ENCODE measurements at regions not wholly inside any gene's neighbourhood (a gene's known extent, or its start where the extent isn't known, plus 50 kb on each side); places are given as distances from the start of the nearest gene placed in this dataset.
"Not testable (repeated sequence)": the region's sequence is repeated elsewhere in the genome, so short reads cannot be mapped to it uniquely, and the experiment has no call there.

DNA sequence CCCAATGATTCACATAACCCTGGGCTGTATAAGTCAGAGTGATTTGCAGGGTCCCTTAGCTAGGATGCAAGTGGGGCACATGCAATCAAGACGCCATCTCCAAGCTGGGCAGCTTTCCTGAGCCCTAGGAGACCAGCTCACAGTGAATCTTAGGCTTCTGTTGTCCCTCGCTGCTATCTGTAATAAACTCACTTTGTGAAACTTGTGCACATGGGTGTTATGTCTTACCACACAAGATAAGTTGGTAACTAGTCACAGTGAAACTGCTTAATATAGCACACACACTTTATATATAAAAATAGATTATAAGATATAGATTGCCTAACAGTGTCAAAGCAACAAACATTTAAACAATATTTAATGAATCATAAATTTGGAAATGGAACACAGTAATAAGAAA, 658.5 kb downstream of the SLCO4C1 start:
- Histone ChIP-seq H3K27me3 (ENCODE audit: insufficient read depth, low read length, poor library complexity) (no peaks in the 10 kb centered on the region), H2AFZ (ENCODE audit: low read depth, low read length) (no peak overlapping the region), H3K27ac (ENCODE audit: low read length) (no peak overlapping the region), H3K4me1 (ENCODE audit: insufficient read depth, low read length) (no peaks in the 10 kb centered on the region), H3K36me3 (ENCODE audit: insufficient read depth, low read length) (no peaks in the 10 kb centered on the region), H3K9me3 (ENCODE audit: insufficient read depth, low read length, severe bottlenecking) (no peaks in the 10 kb centered on the region), H4K20me1 (ENCODE audit: insufficient read depth, low read length) (no peaks in the 10 kb centered on the region), H3K4me2 (ENCODE audit: insufficient read depth, low read length) (no peak overlapping the region), H3K79me2 (ENCODE audit: insufficient read depth, low read length) (no peaks in the 10 kb centered on the region), H3K4me3 (ENCODE audit: low read depth in 1 of 2, low read length in 2 of 2) (no peak overlapping the region), H3K9ac (ENCODE audit: low read depth, low read length) (no peak overlapping the region)
- no peak; the same call in 2 of the 3 replicates for ATAC-seq (ENCODE audit: insufficient read depth, low read depth)
- no peak for DNase-seq
- no peak for TF ChIP-seq EZH2 (IDR thresholded peaks at IDR 0.05; ENCODE audit: borderline replicate concordance, low read depth, low read length, severe bottlenecking)
- TF ChIP-seq, protein P1, sequence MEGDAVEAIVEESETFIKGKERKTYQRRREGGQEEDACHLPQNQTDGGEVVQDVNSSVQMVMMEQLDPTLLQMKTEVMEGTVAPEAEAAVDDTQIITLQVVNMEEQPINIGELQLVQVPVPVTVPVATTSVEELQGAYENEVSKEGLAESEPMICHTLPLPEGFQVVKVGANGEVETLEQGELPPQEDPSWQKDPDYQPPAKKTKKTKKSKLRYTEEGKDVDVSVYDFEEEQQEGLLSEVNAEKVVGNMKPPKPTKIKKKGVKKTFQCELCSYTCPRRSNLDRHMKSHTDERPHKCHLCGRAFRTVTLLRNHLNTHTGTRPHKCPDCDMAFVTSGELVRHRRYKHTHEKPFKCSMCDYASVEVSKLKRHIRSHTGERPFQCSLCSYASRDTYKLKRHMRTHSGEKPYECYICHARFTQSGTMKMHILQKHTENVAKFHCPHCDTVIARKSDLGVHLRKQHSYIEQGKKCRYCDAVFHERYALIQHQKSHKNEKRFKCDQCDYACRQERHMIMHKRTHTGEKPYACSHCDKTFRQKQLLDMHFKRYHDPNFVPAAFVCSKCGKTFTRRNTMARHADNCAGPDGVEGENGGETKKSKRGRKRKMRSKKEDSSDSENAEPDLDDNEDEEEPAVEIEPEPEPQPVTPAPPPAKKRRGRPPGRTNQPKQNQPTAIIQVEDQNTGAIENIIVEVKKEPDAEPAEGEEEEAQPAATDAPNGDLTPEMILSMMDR (IDR thresholded peaks at IDR 0.05; ENCODE audit: borderline replicate concordance, extremely low read depth, low read length, poor library complexity, severe bottlenecking), result no peak

DNA sequence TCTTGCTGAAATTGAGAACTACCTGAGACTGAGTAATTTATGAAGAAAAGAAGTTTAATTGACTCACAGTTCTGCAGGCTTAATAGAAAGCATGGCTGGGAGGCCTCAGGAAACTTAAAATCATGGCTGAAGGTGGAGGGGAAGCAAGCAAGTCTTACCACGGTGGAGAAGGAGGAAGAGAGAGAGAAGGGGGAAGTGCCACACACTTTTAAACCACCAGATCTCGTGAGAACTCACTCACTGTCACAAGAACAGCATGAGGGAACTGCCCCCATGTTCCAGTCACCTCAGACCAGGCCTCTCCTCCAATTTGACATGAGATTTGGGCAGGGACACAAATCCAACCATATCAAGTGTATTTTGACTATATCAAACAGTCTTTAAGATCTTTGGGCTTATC, 668.3 kb downstream of the SLCO4C1 start:
- DNase-seq; H3K9me3 ChIP-seq (ENCODE audit: insufficient read depth, low read length, severe bottlenecking); H3K9ac ChIP-seq (ENCODE audit: low read depth, low read length); ATAC-seq (ENCODE audit: insufficient read depth, low read depth); H3K27me3 ChIP-seq (ENCODE audit: insufficient read depth, low read length, poor library complexity); H3K4me3 ChIP-seq (ENCODE audit: low read depth in 1 of 2, low read length in 2 of 2); H3K27ac ChIP-seq (ENCODE audit: low read length); H3K4me1 ChIP-seq (ENCODE audit: insufficient read depth, low read length); H3K36me3 ChIP-seq (ENCODE audit: insufficient read depth, low read length); H3K79me2 ChIP-seq (ENCODE audit: insufficient read depth, low read length); H2AFZ ChIP-seq (ENCODE audit: low read depth, low read length); H4K20me1 ChIP-seq (ENCODE audit: insufficient read depth, low read length); H3K4me2 ChIP-seq (ENCODE audit: insufficient read depth, low read length): not testable (repeated sequence)

DNA sequence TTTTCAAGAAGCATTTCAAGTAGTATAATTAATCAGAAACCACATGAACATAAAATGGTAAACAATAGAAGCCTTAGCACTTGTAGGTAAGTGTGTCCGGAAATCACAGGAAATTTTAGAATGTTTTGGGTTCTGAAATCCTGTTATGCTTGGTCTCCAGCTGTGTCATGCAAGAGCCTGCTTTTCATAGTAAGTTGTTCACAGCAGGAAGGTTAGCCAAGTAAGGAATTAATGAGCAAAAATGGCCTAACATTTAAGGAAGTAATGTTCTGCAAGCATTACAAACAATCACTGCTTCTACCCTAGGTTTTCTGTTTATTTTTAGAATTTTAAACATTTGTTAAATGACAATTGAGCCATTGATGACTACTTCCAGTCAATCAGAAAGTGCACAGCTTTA, 669.5 kb downstream of the SLCO4C1 start:
- Histone ChIP-seq H3K27me3 (ENCODE audit: insufficient read depth, low read length, poor library complexity) (no peaks in the 10 kb centered on the region), H3K4me1 (ENCODE audit: insufficient read depth, low read length) (no peaks in the 10 kb centered on the region), H3K9ac (ENCODE audit: low read depth, low read length) (no peak overlapping the region), H2AFZ (ENCODE audit: low read depth, low read length) (no peak overlapping the region), H3K27ac (ENCODE audit: low read length) (no peak overlapping the region), H3K4me2 (ENCODE audit: insufficient read depth, low read length) (no peak overlapping the region), H4K20me1 (ENCODE audit: insufficient read depth, low read length) (no peaks in the 10 kb centered on the region), H3K4me3 (ENCODE audit: low read depth in 1 of 2, low read length in 2 of 2) (no peak overlapping the region), H3K36me3 (ENCODE audit: insufficient read depth, low read length) (no peaks in the 10 kb centered on the region), H3K9me3 (ENCODE audit: insufficient read depth, low read length, severe bottlenecking) (no peaks in the 10 kb centered on the region), H3K79me2 (ENCODE audit: insufficient read depth, low read length) (no peaks in the 10 kb centered on the region)
- TF ChIP-seq, protein P1 (IDR thresholded peaks at IDR 0.05; ENCODE audit: borderline replicate concordance, extremely low read depth, low read length, poor library complexity, severe bottlenecking), result no peak
- TF ChIP-seq EZH2 (IDR thresholded peaks at IDR 0.05; ENCODE audit: borderline replicate concordance, low read depth, low read length, severe bottlenecking), result no peak
- ATAC-seq (ENCODE audit: insufficient read depth, low read depth) (no peak), DNase-seq (no peak)

DNA sequence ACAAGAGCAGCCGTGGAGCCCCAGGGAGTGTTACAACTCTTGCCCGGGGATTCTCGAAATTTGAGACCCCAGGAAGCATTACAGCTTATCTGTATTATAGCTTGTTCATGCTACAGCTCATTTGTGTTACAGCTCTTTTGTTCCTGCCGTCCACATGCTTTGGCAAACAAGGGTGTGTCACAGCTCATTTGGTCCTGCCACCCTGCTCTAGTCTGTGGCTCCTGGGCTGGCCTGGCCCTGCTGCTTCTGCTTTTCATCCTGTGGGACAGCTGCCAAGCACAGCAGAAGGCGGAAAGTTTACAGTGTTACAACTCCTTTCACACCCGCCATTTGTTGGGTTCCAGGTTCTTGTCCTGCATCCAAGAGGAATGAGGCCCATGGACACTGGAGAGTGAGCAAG, 685.0 kb downstream of the SLCO4C1 start:
- no peak overlapping the region for H2AFZ ChIP-seq (ENCODE audit: low read depth, low read length)
- no peak overlapping the region for H3K27ac ChIP-seq (ENCODE audit: low read length)
- no peaks in the 10 kb centered on the region for H3K27me3 ChIP-seq (ENCODE audit: insufficient read depth, low read length, poor library complexity)
- H3K4me2 ChIP-seq (ENCODE audit: insufficient read depth, low read length), result no peak overlapping the region
- no peak overlapping the region for H3K9ac ChIP-seq (ENCODE audit: low read depth, low read length)
- no peak for ATAC-seq (ENCODE audit: insufficient read depth, low read depth)
- no peak for DNase-seq
- H3K4me1 ChIP-seq (ENCODE audit: insufficient read depth, low read length), result no peaks in the 10 kb centered on the region
- H3K4me3 ChIP-seq (ENCODE audit: low read depth in 1 of 2, low read length in 2 of 2), result no peak overlapping the region
- H3K36me3 ChIP-seq (ENCODE audit: insufficient read depth, low read length), result no peaks in the 10 kb centered on the region
- TF ChIP-seq EZH2 (IDR thresholded peaks at IDR 0.05; ENCODE audit: borderline replicate concordance, low read depth, low read length, severe bottlenecking), result no peak
- TF ChIP-seq, protein P1 (IDR thresholded peaks at IDR 0.05; ENCODE audit: borderline replicate concordance, extremely low read depth, low read length, poor library complexity, severe bottlenecking), result no peak
- H4K20me1 ChIP-seq (ENCODE audit: insufficient read depth, low read length), result no peaks in the 10 kb centered on the region
- no peaks in the 10 kb centered on the region for H3K79me2 ChIP-seq (ENCODE audit: insufficient read depth, low read length)
- H3K9me3 ChIP-seq (ENCODE audit: insufficient read depth, low read length, severe bottlenecking), result no peaks in the 10 kb centered on the region

Data from DND-41 (cell line).